HFFc6 (cell line): ENCODE measurements at regions not wholly inside any gene's neighbourhood (a gene's known extent, or its start where the extent isn't known, plus 50 kb on each side); places are given as distances from the start of the nearest gene placed in this dataset.
"Not testable (repeated sequence)": the region's sequence is repeated elsewhere in the genome, so short reads cannot be mapped to it uniquely, and the experiment has no call there.

ENCODE experiments used
- DNase-seq: peaks from one replicate; pipeline ENCODE4 v3.0.0-alpha.2; 2018
- H3K27ac Mint-ChIP-seq: 2 replicates; pipeline ENCODE4 v1.8.0; 2020; ENCODE audit warnings: mild to moderate bottlenecking, mixed read lengths
- H3K27me3 Mint-ChIP-seq: 2 replicates; pipeline ENCODE4 v1.8.0; 2021; ENCODE audit warnings: mild to moderate bottlenecking, moderate library complexity, mixed read lengths; ENCODE audit not compliant: insufficient read depth
- H3K36me3 Mint-ChIP-seq: 2 replicates; pipeline ENCODE4 v1.8.0; 2021; ENCODE audit warnings: low read depth, mixed read lengths
- H3K4me1 Mint-ChIP-seq: 2 replicates; pipeline ENCODE4 v1.8.0; 2020; ENCODE audit warnings: low read depth, mixed read lengths
- H3K4me3 Mint-ChIP-seq: 2 replicates; pipeline ENCODE4 v1.8.0; 2020; ENCODE audit warnings: mild to moderate bottlenecking, moderate library complexity, mixed read lengths
- H3K9me3 Mint-ChIP-seq: 2 replicates; pipeline ENCODE4 v1.8.0; 2020; ENCODE audit warnings: mild to moderate bottlenecking, mixed read lengths
- TF ChIP-seq, protein P1 (sequence below): fragments of 200-600 bp; sonication (generic); IDR thresholded peaks from 2 replicates; pipeline ENCODE4 v1.5.0; 2021; ENCODE audit warnings: antibody characterized with exemption, mild to moderate bottlenecking

DNA sequence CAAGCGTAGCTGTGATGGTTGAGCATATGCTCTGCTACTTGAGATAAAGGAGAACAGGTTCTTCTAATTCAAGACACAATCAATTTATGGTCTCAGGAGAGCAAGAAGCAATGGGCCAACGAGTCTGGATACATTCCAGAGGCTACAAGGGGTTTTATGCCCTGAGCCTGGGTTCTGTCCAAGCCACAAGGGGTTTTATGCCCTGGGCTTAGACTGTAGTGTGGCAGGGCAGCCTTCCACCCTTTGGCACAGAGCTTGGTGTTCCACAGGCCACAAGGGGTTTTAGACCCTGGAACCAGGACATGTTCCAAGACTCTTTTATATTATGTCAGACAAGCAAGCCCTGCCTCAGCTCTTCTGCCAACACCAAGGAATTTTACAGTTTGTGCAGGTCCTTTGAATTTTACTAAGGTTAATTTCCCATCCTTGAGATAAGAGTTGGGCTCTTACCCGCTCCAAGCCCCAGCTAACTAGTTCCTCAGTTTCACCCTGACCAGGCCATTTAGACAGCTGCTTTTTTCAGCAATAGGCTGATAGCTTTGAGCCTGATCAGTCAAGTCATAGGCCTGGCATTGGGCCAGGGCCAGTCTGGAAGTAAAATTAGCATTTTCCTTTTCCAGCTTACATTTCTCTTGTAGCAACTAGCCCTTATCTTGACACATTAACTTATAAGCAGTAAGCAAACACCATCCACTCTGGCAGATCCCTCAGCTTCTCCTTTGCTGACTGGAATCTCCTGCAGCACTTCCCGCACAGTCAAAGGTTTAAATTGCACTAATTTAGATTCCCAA, 95.0 kb downstream of the ZNF737 start:
- Mint-ChIP-seq H3K4me3 (no peak overlapping the region), H3K27me3 (no peaks in the 10 kb centered on the region), H3K9me3 (peaks cover 21% of the 10 kb centered on the region), H3K4me1 (no peaks in the 10 kb centered on the region), H3K36me3 (no peaks in the 10 kb centered on the region), H3K27ac (no peak overlapping the region)
- no peak for DNase-seq
- TF ChIP-seq, protein P1, sequence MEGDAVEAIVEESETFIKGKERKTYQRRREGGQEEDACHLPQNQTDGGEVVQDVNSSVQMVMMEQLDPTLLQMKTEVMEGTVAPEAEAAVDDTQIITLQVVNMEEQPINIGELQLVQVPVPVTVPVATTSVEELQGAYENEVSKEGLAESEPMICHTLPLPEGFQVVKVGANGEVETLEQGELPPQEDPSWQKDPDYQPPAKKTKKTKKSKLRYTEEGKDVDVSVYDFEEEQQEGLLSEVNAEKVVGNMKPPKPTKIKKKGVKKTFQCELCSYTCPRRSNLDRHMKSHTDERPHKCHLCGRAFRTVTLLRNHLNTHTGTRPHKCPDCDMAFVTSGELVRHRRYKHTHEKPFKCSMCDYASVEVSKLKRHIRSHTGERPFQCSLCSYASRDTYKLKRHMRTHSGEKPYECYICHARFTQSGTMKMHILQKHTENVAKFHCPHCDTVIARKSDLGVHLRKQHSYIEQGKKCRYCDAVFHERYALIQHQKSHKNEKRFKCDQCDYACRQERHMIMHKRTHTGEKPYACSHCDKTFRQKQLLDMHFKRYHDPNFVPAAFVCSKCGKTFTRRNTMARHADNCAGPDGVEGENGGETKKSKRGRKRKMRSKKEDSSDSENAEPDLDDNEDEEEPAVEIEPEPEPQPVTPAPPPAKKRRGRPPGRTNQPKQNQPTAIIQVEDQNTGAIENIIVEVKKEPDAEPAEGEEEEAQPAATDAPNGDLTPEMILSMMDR = no peak

DNA sequence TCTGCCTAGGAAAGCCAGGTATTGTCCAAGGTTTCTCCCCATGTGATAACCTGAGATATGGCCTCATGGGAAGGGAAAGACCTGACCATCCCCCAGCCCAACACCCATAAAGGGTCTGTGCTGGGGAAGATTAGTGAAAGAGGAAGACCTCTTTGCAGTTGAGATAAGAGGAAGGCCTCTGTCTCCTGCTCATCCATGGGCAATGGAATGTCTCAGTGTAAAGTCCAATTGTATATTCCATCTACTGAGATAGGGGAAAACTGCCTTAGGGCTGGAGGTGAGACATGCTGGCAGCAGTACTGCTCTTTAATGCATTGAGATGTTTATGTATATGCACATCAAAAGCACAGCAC, 99.0 kb downstream of the ZNF737 start:
- not testable (repeated sequence) for H3K4me3 Mint-ChIP-seq, H3K27me3 Mint-ChIP-seq, H3K9me3 Mint-ChIP-seq, H3K4me1 Mint-ChIP-seq, H3K27ac Mint-ChIP-seq, H3K36me3 Mint-ChIP-seq, DNase-seq

DNA sequence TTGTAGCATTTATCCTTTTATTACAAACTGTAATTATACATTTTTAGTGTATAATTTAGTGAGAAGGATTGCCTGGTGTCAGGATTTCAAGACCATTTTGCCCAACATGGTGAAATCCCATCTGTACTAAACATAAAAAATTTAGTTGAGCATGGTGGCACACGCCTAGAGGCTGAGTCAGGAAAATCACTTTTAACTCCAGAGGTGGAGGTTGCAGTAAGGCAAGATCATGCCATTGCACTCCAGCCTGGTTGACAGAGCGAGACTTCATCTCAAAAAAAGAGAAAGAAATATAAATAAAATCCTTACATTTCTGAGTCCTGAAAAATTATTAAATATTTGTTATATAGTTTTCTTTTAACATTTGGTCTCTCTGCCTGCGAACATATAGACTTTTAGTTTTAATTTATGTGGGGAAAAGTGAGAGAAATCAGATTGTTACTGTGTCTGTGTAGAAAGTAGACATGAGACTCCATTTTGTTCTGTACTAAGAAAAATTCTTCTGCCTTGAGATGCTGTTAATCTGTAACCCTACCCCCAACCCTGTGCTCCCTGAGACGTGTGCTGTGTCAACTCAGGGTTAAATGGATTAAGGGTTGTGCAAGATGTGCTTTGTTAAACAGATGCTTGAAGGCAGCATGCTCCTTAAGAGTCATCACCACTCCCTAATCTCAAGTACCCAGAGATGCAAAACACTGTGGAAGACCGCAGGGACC, 99.5 kb downstream of the ZNF737 start:
- not testable (repeated sequence) for H3K27me3 Mint-ChIP-seq, H3K36me3 Mint-ChIP-seq, DNase-seq, H3K4me3 Mint-ChIP-seq, H3K27ac Mint-ChIP-seq, H3K9me3 Mint-ChIP-seq, H3K4me1 Mint-ChIP-seq

DNA sequence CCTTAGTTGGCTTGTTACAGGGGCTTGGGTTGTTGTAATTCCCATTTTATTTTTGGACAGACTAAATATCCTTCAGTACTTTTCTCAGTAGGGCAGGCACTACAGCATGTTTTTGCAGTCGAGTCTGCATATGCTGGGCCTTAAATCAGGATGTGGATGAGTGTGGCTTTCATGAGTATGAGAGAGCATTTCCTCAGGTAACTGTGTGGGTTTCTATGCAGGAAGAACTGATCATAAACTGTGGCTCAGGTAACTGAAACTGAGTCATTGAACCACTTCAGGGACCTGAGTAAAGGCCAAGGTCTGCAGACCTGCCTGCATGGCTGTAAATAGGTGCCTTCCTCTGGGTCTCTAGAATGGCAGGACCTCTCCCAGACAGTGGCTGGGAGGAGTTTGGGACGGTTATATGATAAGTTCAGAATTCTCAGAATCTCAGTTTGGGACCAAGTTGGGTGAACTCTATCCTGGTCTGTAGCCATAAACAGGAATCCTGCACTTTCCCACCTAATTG, 112.1 kb downstream of the ZNF737 start:
- Mint-ChIP-seq H3K27me3 (no peaks in the 10 kb centered on the region), H3K27ac (no peak overlapping the region), H3K36me3 (no peaks in the 10 kb centered on the region), H3K9me3 (no peaks in the 10 kb centered on the region; the same call in 1 of the 2 replicates), H3K4me1 (no peaks in the 10 kb centered on the region), H3K4me3 (no peak overlapping the region)
- no peak for DNase-seq
- TF ChIP-seq, protein P1 = no peak

DNA sequence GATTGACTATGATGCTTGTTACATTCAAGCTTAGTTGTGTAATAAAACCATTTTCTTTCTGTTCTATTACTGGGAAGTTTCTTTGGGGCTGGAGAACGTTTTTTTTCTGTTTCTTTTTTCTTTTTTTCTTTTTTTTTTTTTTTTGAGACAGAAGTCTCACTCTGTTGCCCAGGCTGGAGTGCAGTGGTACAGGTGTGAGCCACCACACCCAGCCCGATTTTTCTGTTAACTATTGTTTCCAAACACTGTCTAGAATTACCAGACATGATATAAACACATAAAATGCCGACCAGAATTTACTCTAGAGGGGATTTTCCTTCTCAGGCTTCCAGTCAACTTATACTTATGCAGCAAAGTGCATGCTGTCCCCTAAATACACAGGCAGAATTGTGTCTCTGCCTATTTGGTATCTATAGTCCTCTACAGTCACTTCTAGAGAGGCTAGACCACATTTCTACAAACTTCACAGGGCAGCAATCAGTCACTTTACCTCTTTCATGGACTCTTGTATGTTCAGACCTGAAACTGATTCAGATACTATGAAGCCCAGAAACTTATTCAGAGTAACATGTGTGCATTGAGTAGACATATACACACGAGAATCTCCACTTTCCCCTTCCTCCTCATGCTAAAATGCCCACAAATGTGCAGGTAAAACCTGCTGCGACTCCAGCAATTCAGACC, 121.2 kb downstream of the ZNF737 start:
- no peaks in the 10 kb centered on the region for H3K36me3 Mint-ChIP-seq
- TF ChIP-seq, protein P1 = no peak
- no peaks in the 10 kb centered on the region for H3K27me3 Mint-ChIP-seq
- H3K4me3 Mint-ChIP-seq = no peak overlapping the region
- H3K9me3 Mint-ChIP-seq = peaks cover 11% of the 10 kb centered on the region
- no peak for DNase-seq
- H3K27ac Mint-ChIP-seq = no peak overlapping the region
- no peaks in the 10 kb centered on the region for H3K4me1 Mint-ChIP-seq

DNA sequence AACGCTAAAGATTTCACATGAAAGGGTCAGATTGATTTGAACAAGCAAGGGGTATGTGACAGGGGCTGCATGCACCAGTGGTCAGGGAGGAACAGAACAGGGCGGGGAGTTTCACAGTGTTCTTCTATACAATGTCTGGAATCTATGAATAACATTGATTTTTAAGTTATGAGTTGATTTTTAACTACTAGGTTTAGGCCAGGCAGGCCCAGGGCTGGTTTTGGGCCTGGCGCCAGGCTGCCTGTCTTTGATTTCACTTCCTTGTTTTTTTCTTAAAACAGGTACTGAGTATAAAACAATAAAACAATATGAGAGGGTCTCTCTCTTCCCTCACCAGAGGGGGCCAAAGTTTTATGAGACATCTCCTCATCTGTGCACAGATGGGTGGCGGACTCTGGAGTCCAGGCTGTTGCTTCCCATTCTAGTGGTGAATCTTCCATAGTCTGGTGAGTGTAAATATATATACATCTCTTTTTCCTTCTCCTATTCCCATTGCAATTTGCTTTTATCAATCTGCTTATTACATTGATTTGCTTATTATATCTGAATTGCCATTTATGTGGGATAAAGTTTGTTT, 133.2 kb downstream of the ZNF737 start:
- not testable (repeated sequence) for H3K9me3 Mint-ChIP-seq, H3K27me3 Mint-ChIP-seq, H3K4me1 Mint-ChIP-seq, H3K27ac Mint-ChIP-seq, H3K4me3 Mint-ChIP-seq, H3K36me3 Mint-ChIP-seq, DNase-seq
